GM19467 (cell line): ENCODE measurements at regions not wholly inside any gene's neighbourhood (a gene's known extent, or its start where the extent isn't known, plus 50 kb on each side); places are given as distances from the start of the nearest gene placed in this dataset.
A peak's percentile ranks its signal among the peaks of the same experiment; 100 is the strongest.

Experiments
- ATAC-seq: cut with Tn5 transposase; IDR thresholded peaks from one replicate; pipeline ENCODE4 v1.9.1; 2021; ENCODE audit warnings: mild to moderate bottlenecking, moderate library complexity; ENCODE audit not compliant: unreplicated experiment

GRCh38 chr3:187971629-187972028 lies 182.3 kb upstream of the LPP start:
- ATAC-seq, result no peak

GRCh38 chr3:187972454-187972853 lies 181.5 kb upstream of the LPP start:
- no peak for ATAC-seq

DNA sequence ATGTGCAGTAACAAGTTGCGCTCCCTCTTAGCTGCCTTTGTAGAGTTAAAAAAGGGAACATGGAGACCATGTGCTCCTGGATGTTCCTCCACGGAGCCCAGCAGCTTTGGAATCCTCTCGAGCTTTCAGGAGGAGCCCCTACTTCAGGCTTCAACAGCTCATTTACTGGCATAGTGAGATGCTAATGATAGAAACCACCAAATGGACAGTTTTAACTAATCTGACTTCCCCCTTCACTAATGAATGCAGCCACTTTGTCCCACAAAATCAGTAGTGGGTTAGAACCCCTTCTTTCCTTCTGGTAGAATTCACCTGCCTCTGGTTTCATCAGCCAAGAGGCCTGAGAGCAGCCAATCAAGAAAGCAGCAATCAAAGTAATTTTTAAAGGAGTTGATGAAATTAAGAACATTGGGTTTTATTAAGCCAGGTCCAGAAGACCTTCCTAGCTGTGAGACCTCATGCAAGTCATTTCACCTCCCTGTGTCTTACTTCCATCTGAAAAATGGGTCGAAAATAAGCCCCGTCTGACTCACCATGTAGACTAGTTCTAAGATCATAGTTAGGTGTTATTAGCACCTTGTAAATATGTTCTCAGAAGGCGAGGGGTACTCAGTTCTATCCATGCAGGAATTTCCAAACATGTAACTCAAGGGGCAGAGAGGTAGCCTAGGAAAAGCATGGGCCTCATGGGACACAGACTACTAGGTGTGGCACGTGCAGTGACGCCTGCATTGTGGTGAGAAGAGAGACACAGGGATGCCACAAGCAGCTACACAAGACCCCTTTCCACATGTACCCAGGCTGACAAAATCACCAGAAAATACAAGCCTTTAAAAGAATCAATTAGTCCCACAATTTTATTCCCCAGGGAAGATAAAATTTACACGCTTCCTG lies 179.7 kb upstream of the LPP start:
- no peak for ATAC-seq

GRCh38 chr3:187974871-187975271 lies 179.1 kb upstream of the LPP start:
- no peak for ATAC-seq

DNA sequence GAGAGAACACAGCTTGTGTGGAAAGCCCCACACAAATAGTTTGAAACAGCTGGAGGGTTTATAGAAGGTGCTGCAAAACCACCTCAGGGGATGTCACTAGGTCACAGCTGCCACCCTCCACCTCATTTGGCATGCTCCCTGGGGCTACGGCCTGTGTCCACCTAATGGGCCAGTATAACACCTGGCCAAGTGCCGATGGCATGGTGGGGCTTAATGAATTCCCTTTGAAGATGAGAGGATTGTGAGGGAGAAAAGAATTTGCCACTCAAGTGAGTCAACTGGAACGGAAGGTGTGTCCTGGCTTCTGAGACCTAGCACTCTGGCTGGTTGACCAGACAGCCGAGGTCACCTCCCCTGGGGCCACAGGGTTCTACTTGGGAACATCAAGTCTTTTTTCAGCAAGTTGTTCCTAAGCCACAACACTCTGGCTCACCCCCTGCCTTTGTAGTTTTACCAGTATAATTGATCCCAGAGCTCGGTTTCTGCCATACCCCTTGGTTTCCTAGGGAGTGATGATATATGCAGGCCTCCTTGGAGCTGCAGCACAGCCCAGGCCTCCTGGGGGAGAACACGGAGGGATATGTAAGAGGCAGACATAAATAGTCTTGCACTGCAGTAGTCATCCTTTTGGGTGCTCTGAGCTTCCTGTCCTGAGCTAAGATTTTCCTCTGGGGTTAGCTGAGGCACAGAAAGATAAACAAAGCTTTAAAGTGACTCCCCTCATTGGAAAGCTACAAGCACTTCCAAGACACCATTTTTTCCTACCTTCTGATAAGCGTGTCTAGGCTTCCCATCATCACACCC lies 178.2 kb upstream of the LPP start:
- ATAC-seq, result no peak

DNA sequence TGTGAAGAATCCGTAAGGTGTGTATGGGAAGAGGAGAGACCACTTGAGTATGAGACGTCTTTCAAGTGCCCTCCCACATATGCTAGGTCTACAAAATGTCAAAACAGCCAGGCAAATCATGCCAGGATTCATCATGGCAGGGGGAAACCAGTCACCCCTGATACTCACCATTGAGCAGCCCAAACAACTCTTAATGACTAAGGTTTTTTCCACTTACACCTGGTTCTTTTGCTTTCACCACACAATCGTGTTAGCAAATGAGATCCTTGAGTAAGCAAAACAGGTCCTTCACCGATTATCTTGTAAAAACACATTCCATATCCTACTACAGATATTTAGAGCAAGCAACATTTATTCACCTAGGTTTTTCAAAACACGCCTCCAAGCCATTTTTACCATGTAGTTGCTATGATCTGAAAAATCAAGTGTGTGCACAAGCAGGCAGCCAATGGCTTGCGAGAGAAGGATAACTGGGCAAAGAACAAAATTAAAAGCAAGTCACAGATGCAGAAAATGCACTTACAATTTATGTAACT lies 177.5 kb upstream of the LPP start:
- ATAC-seq, result no peak

DNA sequence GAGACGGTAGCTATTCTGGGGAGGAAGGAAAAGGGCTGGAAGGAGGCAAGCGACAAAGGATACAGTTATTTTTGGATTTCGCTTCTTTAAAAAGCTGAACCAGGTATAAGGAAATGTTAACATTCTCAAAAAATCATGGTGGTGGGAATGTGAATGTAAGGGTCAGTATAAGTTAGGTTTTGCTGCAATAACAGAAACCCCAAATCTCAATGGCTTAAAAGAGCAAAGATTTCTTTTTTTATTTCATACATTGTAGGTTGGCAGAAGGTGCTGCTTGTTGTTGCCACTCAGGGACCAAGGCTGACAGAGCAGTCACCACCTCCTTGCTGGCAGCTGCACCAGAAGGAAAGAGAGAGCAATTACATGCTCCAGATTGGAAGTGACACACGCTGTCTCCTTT lies 176.3 kb upstream of the LPP start:
- ATAC-seq, result no peak

DNA sequence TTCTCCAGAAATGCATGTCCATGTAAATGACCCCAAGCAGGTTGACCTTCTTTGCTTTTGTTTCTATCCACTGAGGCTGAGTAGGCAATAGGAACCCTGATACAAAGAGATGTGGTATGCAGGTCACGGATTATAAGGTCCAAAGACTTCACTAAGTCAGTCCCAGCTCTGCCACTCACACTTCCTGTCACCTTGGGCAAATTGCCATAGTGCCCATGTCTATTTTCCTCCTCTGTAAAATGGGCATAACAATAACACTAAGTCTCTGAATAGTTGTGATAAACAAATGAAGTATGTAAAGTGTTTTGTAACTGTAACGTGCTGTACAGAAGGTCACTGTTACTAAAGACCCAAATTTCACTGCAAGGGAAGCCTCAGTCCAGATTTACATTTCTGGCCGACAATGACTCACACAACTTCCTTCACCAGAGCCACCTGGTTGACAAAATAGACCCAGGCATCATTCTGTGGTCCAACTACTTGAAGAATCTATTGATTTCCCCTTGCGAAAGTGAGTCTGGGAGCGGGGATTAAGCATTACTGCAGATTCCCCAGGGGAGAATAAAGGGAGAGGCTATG lies 175.4 kb upstream of the LPP start:
- ATAC-seq, result no peak

- no peak for ATAC-seq
These were observed 174.4 kb upstream of the LPP start for GRCh38 chr3:187979564-187979963.

- no peak for ATAC-seq
These were observed 173.1 kb upstream of the LPP start for GRCh38 chr3:187980861-187981260.

DNA sequence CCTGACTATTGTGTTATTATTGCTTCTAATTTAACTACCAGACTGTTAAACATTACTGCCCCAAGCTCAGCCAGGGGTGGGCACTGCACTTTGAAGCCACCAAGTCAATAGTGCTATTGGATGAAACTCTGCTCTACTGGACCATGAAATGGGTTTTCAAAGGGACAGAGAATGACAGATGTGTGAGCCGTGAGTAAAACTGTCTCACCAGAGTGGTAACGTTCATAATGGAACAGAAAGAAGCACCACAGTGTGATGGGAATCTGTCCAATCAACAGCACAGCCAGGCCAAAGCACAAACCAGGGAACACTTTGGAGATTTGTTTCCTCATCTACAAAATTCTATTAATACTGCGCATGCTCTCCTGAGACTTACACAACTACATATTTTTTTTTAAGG lies 171.8 kb upstream of the LPP start:
- peak; percentile 50 for ATAC-seq

DNA sequence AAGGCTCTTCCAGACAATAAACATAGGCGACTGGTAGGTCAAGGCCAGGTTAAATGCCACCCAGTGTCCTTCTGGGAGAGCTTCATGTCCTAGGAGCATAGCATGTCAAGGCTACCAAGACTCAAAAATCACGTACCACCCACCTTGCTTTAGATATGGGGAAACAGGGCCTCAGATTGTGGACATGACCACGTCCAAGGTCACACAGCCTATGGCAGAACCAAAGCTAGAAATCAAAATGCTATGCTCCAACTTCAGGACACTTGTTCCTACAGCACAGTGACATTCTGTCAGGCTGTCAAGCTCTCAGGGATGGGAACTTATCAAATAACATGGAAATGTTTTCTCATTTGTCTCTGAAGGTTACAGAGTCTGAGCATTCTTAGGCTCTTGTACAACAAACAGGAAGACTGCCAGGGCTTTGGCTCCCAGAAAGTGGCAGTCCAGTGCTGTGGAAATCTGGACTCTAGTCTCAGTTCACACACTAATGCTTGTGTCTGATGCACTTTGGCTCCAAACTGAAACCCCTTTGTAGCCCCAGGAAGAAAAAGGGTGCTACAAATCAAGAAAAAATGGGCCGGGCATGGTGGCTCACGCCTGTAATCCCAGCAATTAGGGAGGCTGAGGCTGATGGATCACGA lies 170.4 kb upstream of the LPP start:
- ATAC-seq, result no peak

DNA sequence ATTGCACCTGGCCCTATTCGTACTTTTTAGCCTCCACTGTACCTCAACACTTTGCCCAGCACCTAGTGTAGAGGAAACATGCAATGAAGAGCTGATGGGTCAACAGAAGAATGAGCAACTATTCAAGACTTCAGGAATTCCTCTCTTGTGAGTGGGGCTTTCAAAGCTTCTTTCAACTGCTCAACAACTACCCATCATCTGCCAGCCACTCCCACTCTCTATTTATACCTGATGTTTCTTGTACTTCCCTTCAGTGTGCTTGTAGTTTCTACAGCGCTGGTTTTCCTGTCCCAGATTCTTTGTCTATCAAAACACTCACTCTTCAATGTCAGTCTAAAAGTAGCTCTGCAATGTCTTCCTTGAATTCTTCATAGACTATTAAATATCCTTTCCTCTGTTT lies 168.3 kb upstream of the LPP start:
- ATAC-seq, result no peak

DNA sequence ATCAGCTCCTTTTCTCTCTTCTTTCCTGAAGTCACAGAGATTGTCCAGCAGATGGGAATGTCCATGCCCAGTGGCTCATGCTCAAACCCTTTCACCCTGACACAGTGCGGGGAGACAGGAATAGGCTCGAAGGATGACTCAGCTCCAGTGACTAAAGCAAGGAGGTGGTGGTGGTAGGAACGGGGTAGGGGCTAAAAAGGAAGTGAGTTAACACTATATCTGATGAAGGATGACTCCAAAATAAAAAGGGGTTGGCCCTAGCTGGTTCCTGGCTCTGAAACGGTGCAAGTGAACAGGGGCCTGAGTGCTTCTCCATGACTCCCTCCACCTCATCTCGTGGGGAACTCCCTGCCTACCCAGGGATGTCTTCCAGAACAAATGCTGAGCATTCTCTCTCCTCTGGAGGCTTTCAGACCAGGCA lies 167.4 kb upstream of the LPP start:
- no peak for ATAC-seq

GRCh38 chr3:187987187-187987586 lies 166.8 kb upstream of the LPP start:
- no peak for ATAC-seq

GRCh38 chr3:187987924-187988323 lies 166.0 kb upstream of the LPP start:
- ATAC-seq, result no peak

- no peak for ATAC-seq
These were observed 164.3 kb upstream of the LPP start for GRCh38 chr3:187989575-187990153.

GRCh38 chr3:187992609-187993008 lies 161.3 kb upstream of the LPP start:
- ATAC-seq, result no peak

DNA sequence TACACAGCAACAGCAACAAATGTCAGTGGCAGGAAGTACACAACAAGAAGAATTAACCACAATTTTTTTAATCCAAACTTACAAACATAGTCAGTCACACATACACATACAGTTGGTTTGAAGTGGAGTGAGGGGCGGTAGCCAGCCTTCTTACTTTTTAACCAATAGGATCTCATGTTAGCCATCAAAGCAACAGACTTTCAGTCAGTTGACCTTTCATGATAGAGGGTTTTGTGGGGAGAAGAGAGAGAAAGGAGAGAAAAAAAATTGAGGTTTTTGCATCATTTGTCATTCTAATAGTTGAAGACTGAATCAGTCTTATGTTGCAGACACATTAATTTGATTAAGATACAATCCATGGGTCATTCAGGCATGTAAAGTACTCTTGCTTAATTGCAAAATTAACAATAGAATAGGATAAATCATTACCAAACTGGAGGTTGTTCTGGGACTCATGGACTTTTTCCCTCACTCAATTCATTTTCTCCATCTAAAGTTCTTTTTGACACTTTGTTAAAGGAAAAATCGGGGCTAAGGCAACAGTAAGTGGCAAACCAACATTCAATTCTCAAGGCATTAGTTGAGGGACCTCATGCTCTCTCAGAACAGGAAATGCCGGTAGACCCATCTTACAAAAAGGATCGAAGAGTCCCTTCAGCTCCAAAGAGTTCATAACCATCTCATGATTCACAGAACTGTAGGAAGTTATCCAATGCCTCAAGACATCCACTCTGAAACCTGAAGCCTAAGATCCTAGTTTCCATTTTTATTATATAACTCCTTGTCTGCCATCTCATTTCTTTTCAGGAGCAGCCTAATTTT lies 159.5 kb upstream of the LPP start:
- no peak for ATAC-seq

- ATAC-seq, result no peak
These were observed 158.9 kb upstream of the LPP start for GRCh38 chr3:187995043-187995400.
